ENCODE measurements at regions not wholly inside any gene's neighbourhood (a gene's known extent, or its start where the extent isn't known, plus 50 kb on each side); places are given as distances from the start of the nearest gene placed in this dataset.

GRCh38 chr9:80881320-80881719 lies 808.0 kb downstream of the TLE1 start:
- no peak for TF ChIP-seq CTCF (IDR thresholded peaks at IDR 0.05)
- no peak for TF ChIP-seq POLR2AphosphoS5 (IDR thresholded peaks at IDR 0.05)
